ENCODE measurements at regions not wholly inside any gene's neighbourhood (a gene's known extent, or its start where the extent isn't known, plus 50 kb on each side); places are given as distances from the start of the nearest gene placed in this dataset.

GRCh38 chr7:387132-388022, 97.4 kb downstream of the FOXL3 start:
- no peak for DNase-seq

- no peak for DNase-seq
These were observed 98.3 kb downstream of the FOXL3 start for GRCh38 chr7:388023-388960.

- DNase-seq = no peak
These were observed 99.2 kb downstream of the FOXL3 start for GRCh38 chr7:388961-389701.

- DNase-seq = no peak
These were observed 100.1 kb downstream of the FOXL3 start for GRCh38 chr7:389911-390601.

GRCh38 chr7:390761-391410, 100.9 kb downstream of the FOXL3 start:
- no peak for DNase-seq

- no peak for DNase-seq
These were observed 101.5 kb downstream of the FOXL3 start for GRCh38 chr7:391411-391951.

- no peak for DNase-seq
These were observed 102.1 kb downstream of the FOXL3 start for GRCh38 chr7:391961-392524.

- no peak for DNase-seq
These were observed 102.9 kb downstream of the FOXL3 start for GRCh38 chr7:392822-393221.

- DNase-seq = no peak
These were observed 105.7 kb downstream of the FOXL3 start for GRCh38 chr7:395643-396042.

GRCh38 chr7:398888-399287, 108.9 kb downstream of the FOXL3 start:
- DNase-seq = no peak

- no peak for DNase-seq
These were observed 111.0 kb downstream of the FOXL3 start for GRCh38 chr7:400901-401485.

GRCh38 chr7:401495-401894, 111.5 kb downstream of the FOXL3 start:
- no peak for DNase-seq

- DNase-seq = no peak
These were observed 114.7 kb downstream of the PDGFA start for GRCh38 chr7:404812-405488.

GRCh38 chr7:405489-406211, 114.0 kb downstream of the PDGFA start:
- DNase-seq = no peak

- DNase-seq = no peak
These were observed 111.7 kb downstream of the PDGFA start for GRCh38 chr7:407721-408539.

- DNase-seq = no peak
These were observed 110.8 kb downstream of the PDGFA start for GRCh38 chr7:408751-409311.

- no peak for DNase-seq
These were observed 110.0 kb downstream of the PDGFA start for GRCh38 chr7:409339-410281.
